ENCODE measurements at regions not wholly inside any gene's neighbourhood (a gene's known extent, or its start where the extent isn't known, plus 50 kb on each side); places are given as distances from the start of the nearest gene placed in this dataset.

GRCh38 chr4:99763635-99764101 is 53.0 kb upstream of the DAPP1 start:
- H3K4me1 Mint-ChIP-seq = peaks cover 10% of the 10 kb centered on the region
- no peak for TF ChIP-seq CTCF (IDR thresholded peaks at IDR 0.05; ENCODE audit: unreplicated experiment in 3 of 3)
- H3K36me3 Mint-ChIP-seq (ENCODE audit: low read depth) = no peaks in the 10 kb centered on the region
- no peak overlapping the region for H3K27ac Mint-ChIP-seq
- H3K4me3 Mint-ChIP-seq = no peak overlapping the region
- H3K9me3 Mint-ChIP-seq = no peaks in the 10 kb centered on the region
- H3K27me3 Mint-ChIP-seq (ENCODE audit: low read depth) = no peaks in the 10 kb centered on the region

- no peaks in the 10 kb centered on the region for H3K36me3 Mint-ChIP-seq (ENCODE audit: low read depth)
Observed at GRCh38 chr4:99762728-99763127, 53.9 kb upstream of the DAPP1 start.

GRCh38 chr4:99759988-99760387 is 56.6 kb upstream of the DAPP1 start:
- H3K4me3 Mint-ChIP-seq = no peak overlapping the region
- H3K4me1 Mint-ChIP-seq = peaks cover 20% of the 10 kb centered on the region
- H3K27ac Mint-ChIP-seq = peak overlapping the region in 1 of 3 experiments; percentile 6
- H3K9me3 Mint-ChIP-seq = no peaks in the 10 kb centered on the region
- no peaks in the 10 kb centered on the region for H3K36me3 Mint-ChIP-seq (ENCODE audit: low read depth)
- H3K27me3 Mint-ChIP-seq (ENCODE audit: low read depth) = no peaks in the 10 kb centered on the region
- no peak for TF ChIP-seq CTCF (IDR thresholded peaks at IDR 0.05; ENCODE audit: unreplicated experiment in 3 of 3)

More at GRCh38 chr4:99762728-99763127, 53.9 kb upstream of the DAPP1 start:
- Mint-ChIP-seq H3K9me3 (no peaks in the 10 kb centered on the region), H3K4me3 (no peak overlapping the region), H3K4me1 (peaks cover 10% of the 10 kb centered on the region), H3K27me3 (ENCODE audit: low read depth) (no peaks in the 10 kb centered on the region), H3K27ac (no peak overlapping the region)
- no peak for TF ChIP-seq CTCF (IDR thresholded peaks at IDR 0.05; ENCODE audit: unreplicated experiment in 3 of 3)

- Mint-ChIP-seq H3K27me3 (ENCODE audit: low read depth) (no peaks in the 10 kb centered on the region), H3K9me3 (no peaks in the 10 kb centered on the region), H3K4me1 (peaks cover 24% of the 10 kb centered on the region)
Observed at GRCh38 chr4:99759346-99759984, 57.2 kb upstream of the DAPP1 start.

GRCh38 chr4:99755223-99755944 is 61.2 kb upstream of the DAPP1 start:
- no peaks in the 10 kb centered on the region for H3K27me3 Mint-ChIP-seq (ENCODE audit: low read depth)
- peaks cover 27% of the 10 kb centered on the region for H3K4me1 Mint-ChIP-seq
- no peaks in the 10 kb centered on the region for H3K36me3 Mint-ChIP-seq (ENCODE audit: low read depth)
- H3K27ac Mint-ChIP-seq = peak overlapping the region in 1 of 3 experiments; percentile 1
- no peak overlapping the region for H3K4me3 Mint-ChIP-seq
- no peaks in the 10 kb centered on the region for H3K9me3 Mint-ChIP-seq
- TF ChIP-seq CTCF (IDR thresholded peaks at IDR 0.05; ENCODE audit: unreplicated experiment in 3 of 3) = no peak

More at GRCh38 chr4:99759346-99759984, 57.2 kb upstream of the DAPP1 start:
- Mint-ChIP-seq H3K4me3 (no peak overlapping the region), H3K36me3 (ENCODE audit: low read depth) (no peaks in the 10 kb centered on the region), H3K27ac (peak overlapping the region in 1 of 3 experiments; percentile 6)
- no peak for TF ChIP-seq CTCF (IDR thresholded peaks at IDR 0.05; ENCODE audit: unreplicated experiment in 3 of 3)
